ENCODE measurements at regions not wholly inside any gene's neighbourhood (a gene's known extent, or its start where the extent isn't known, plus 50 kb on each side); places are given as distances from the start of the nearest gene placed in this dataset.

- Histone ChIP-seq H3K79me1 (ENCODE audit: low read length) (no peaks in the 10 kb centered on the region), H3K18ac (ENCODE audit: low read length) (no peak overlapping the region), H2BK12ac (ENCODE audit: low read length) (no peak overlapping the region), H3K9me3 (ENCODE audit: insufficient read depth, low read depth, low read length) (peaks cover 15% of the 10 kb centered on the region), H2AK5ac (ENCODE audit: low read length) (no peak overlapping the region), H3K23ac (ENCODE audit: low read length) (no peak overlapping the region), H3K4ac (ENCODE audit: low read depth, low read length) (no peak overlapping the region), H4K8ac (ENCODE audit: low read depth, low read length) (no peak overlapping the region), H3K36me3 (ENCODE audit: control insufficient read depth in 1 of 2, insufficient read depth in 2 of 2, low read length in 2 of 2) (no peaks in the 10 kb centered on the region), H3K27ac (ENCODE audit: low read depth, low read length) (no peak overlapping the region), H3K9ac (ENCODE audit: low read length) (no peak overlapping the region), H3K4me3 (ENCODE audit: low read depth, low read length) (no peak overlapping the region), H3K4me1 (ENCODE audit: control insufficient read depth in 1 of 2, insufficient read depth in 2 of 2, low read length in 2 of 2) (no peaks in the 10 kb centered on the region), H2BK120ac (ENCODE audit: insufficient read depth, low read length, poor library complexity) (no peak overlapping the region), H4K91ac (ENCODE audit: low read depth, low read length) (no peak overlapping the region), H3K79me2 (ENCODE audit: control insufficient read depth, insufficient read depth, low read length, poor library complexity) (no peaks in the 10 kb centered on the region), H2BK5ac (ENCODE audit: low read depth, low read length, poor library complexity) (no peak overlapping the region), H3K27me3 (ENCODE audit: insufficient read depth, low read length) (no peaks in the 10 kb centered on the region), H3K14ac (ENCODE audit: low read length) (no peak overlapping the region), H4K12ac (ENCODE audit: low read depth, low read length) (no peak overlapping the region), H2AFZ (ENCODE audit: insufficient read depth, low read length, poor library complexity) (no peak overlapping the region), H3K4me2 (ENCODE audit: low read length) (no peak overlapping the region)
- DNase-seq, result no peak
- WGBS (ENCODE audit: extremely low coverage, insufficient coverage, insufficient read length), result no CpG with 5 or more reads among the region's 3 CpGs
Measured at GRCh38 chr5:175765858-175766257, 105.5 kb upstream of the CPLX2 start.

GRCh38 chr5:175766963-175767362 lies 104.4 kb upstream of the CPLX2 start:
- no peak overlapping the region for H3K27ac ChIP-seq (ENCODE audit: low read depth, low read length)
- no peak overlapping the region for H3K4me3 ChIP-seq (ENCODE audit: low read depth, low read length)
- no CpG with 5 or more reads among the region's 2 CpGs for WGBS (ENCODE audit: extremely low coverage, insufficient coverage, insufficient read length)
- H3K18ac ChIP-seq (ENCODE audit: low read length), result no peak overlapping the region
- H4K8ac ChIP-seq (ENCODE audit: low read depth, low read length), result no peak overlapping the region
- H3K4me2 ChIP-seq (ENCODE audit: low read length), result no peak overlapping the region
- no peak overlapping the region for H2AK5ac ChIP-seq (ENCODE audit: low read length)
- no peaks in the 10 kb centered on the region for H3K27me3 ChIP-seq (ENCODE audit: insufficient read depth, low read length)
- H2AFZ ChIP-seq (ENCODE audit: insufficient read depth, low read length, poor library complexity), result no peak overlapping the region
- no peak overlapping the region for H4K91ac ChIP-seq (ENCODE audit: low read depth, low read length)
- no peak overlapping the region for H4K12ac ChIP-seq (ENCODE audit: low read depth, low read length)
- H3K9ac ChIP-seq (ENCODE audit: low read length), result no peak overlapping the region
- no peak overlapping the region for H3K14ac ChIP-seq (ENCODE audit: low read length)
- peaks cover 9% of the 10 kb centered on the region for H3K9me3 ChIP-seq (ENCODE audit: insufficient read depth, low read depth, low read length)
- no peak overlapping the region for H3K4ac ChIP-seq (ENCODE audit: low read depth, low read length)
- H3K23ac ChIP-seq (ENCODE audit: low read length), result no peak overlapping the region
- H2BK5ac ChIP-seq (ENCODE audit: low read depth, low read length, poor library complexity), result no peak overlapping the region
- H3K4me1 ChIP-seq (ENCODE audit: control insufficient read depth in 1 of 2, insufficient read depth in 2 of 2, low read length in 2 of 2), result no peaks in the 10 kb centered on the region
- no peaks in the 10 kb centered on the region for H3K79me1 ChIP-seq (ENCODE audit: low read length)
- H2BK12ac ChIP-seq (ENCODE audit: low read length), result no peak overlapping the region
- no peaks in the 10 kb centered on the region for H3K79me2 ChIP-seq (ENCODE audit: control insufficient read depth, insufficient read depth, low read length, poor library complexity)
- no peak for DNase-seq
- no peak overlapping the region for H2BK120ac ChIP-seq (ENCODE audit: insufficient read depth, low read length, poor library complexity)
- no peaks in the 10 kb centered on the region for H3K36me3 ChIP-seq (ENCODE audit: control insufficient read depth in 1 of 2, insufficient read depth in 2 of 2, low read length in 2 of 2)

GRCh38 chr5:175772747-175773533 lies 98.4 kb upstream of the CPLX2 start:
- Histone ChIP-seq H4K8ac (ENCODE audit: low read depth, low read length) (no peak overlapping the region), H3K79me1 (ENCODE audit: low read length) (no peaks in the 10 kb centered on the region), H3K36me3 (ENCODE audit: control insufficient read depth in 1 of 2, insufficient read depth in 2 of 2, low read length in 2 of 2) (no peaks in the 10 kb centered on the region), H3K79me2 (ENCODE audit: control insufficient read depth, insufficient read depth, low read length, poor library complexity) (no peaks in the 10 kb centered on the region), H2AFZ (ENCODE audit: insufficient read depth, low read length, poor library complexity) (no peak overlapping the region), H3K27me3 (ENCODE audit: insufficient read depth, low read length) (peaks cover 18% of the 10 kb centered on the region), H3K27ac (ENCODE audit: low read depth, low read length) (no peak overlapping the region), H3K18ac (ENCODE audit: low read length) (no peak overlapping the region), H3K4me2 (ENCODE audit: low read length) (no peak overlapping the region), H4K12ac (ENCODE audit: low read depth, low read length) (no peak overlapping the region), H3K4ac (ENCODE audit: low read depth, low read length) (no peak overlapping the region), H3K9me3 (ENCODE audit: insufficient read depth, low read depth, low read length) (peaks cover 2% of the 10 kb centered on the region), H2BK12ac (ENCODE audit: low read length) (no peak overlapping the region), H3K4me1 (ENCODE audit: control insufficient read depth in 1 of 2, insufficient read depth in 2 of 2, low read length in 2 of 2) (peaks cover 0 to 3% of the 10 kb centered on the region in 2 experiments), H3K9ac (ENCODE audit: low read length) (no peak overlapping the region), H2BK5ac (ENCODE audit: low read depth, low read length, poor library complexity) (no peak overlapping the region), H3K23ac (ENCODE audit: low read length) (no peak overlapping the region), H2BK120ac (ENCODE audit: insufficient read depth, low read length, poor library complexity) (no peak overlapping the region), H2AK5ac (ENCODE audit: low read length) (no peak overlapping the region), H3K4me3 (ENCODE audit: low read depth, low read length) (no peak overlapping the region), H3K14ac (ENCODE audit: low read length) (no peak overlapping the region), H4K91ac (ENCODE audit: low read depth, low read length) (no peak overlapping the region)
- no peak for DNase-seq
- no CpG with 5 or more reads among the region's 50 CpGs for WGBS (ENCODE audit: extremely low coverage, insufficient coverage, insufficient read length)

GRCh38 chr5:175773534-175774070 lies 97.8 kb upstream of the CPLX2 start:
- Histone ChIP-seq H2BK5ac (ENCODE audit: low read depth, low read length, poor library complexity) (no peak overlapping the region), H4K91ac (ENCODE audit: low read depth, low read length) (no peak overlapping the region), H3K79me2 (ENCODE audit: control insufficient read depth, insufficient read depth, low read length, poor library complexity) (no peaks in the 10 kb centered on the region), H3K36me3 (ENCODE audit: control insufficient read depth in 1 of 2, insufficient read depth in 2 of 2, low read length in 2 of 2) (no peaks in the 10 kb centered on the region), H3K9me3 (ENCODE audit: insufficient read depth, low read depth, low read length) (peaks cover 2% of the 10 kb centered on the region), H4K8ac (ENCODE audit: low read depth, low read length) (no peak overlapping the region), H3K27me3 (ENCODE audit: insufficient read depth, low read length) (peaks cover 18% of the 10 kb centered on the region), H3K4me1 (ENCODE audit: control insufficient read depth in 1 of 2, insufficient read depth in 2 of 2, low read length in 2 of 2) (peaks cover 0 to 3% of the 10 kb centered on the region in 2 experiments), H3K9ac (ENCODE audit: low read length) (no peak overlapping the region), H3K18ac (ENCODE audit: low read length) (no peak overlapping the region), H4K12ac (ENCODE audit: low read depth, low read length) (no peak overlapping the region), H2AFZ (ENCODE audit: insufficient read depth, low read length, poor library complexity) (no peak overlapping the region), H3K14ac (ENCODE audit: low read length) (no peak overlapping the region), H3K4me2 (ENCODE audit: low read length) (no peak overlapping the region), H3K27ac (ENCODE audit: low read depth, low read length) (no peak overlapping the region), H3K4ac (ENCODE audit: low read depth, low read length) (no peak overlapping the region), H3K4me3 (ENCODE audit: low read depth, low read length) (no peak overlapping the region), H3K23ac (ENCODE audit: low read length) (no peak overlapping the region), H3K79me1 (ENCODE audit: low read length) (no peaks in the 10 kb centered on the region), H2BK120ac (ENCODE audit: insufficient read depth, low read length, poor library complexity) (no peak overlapping the region), H2BK12ac (ENCODE audit: low read length) (no peak overlapping the region), H2AK5ac (ENCODE audit: low read length) (no peak overlapping the region)
- no peak for DNase-seq
- WGBS (ENCODE audit: extremely low coverage, insufficient coverage, insufficient read length), result no CpG with 5 or more reads among the region's 12 CpGs
